ENCODE measurements at regions not wholly inside any gene's neighbourhood (a gene's known extent, or its start where the extent isn't known, plus 50 kb on each side); places are given as distances from the start of the nearest gene placed in this dataset.

- TF ChIP-seq, protein P1, sequence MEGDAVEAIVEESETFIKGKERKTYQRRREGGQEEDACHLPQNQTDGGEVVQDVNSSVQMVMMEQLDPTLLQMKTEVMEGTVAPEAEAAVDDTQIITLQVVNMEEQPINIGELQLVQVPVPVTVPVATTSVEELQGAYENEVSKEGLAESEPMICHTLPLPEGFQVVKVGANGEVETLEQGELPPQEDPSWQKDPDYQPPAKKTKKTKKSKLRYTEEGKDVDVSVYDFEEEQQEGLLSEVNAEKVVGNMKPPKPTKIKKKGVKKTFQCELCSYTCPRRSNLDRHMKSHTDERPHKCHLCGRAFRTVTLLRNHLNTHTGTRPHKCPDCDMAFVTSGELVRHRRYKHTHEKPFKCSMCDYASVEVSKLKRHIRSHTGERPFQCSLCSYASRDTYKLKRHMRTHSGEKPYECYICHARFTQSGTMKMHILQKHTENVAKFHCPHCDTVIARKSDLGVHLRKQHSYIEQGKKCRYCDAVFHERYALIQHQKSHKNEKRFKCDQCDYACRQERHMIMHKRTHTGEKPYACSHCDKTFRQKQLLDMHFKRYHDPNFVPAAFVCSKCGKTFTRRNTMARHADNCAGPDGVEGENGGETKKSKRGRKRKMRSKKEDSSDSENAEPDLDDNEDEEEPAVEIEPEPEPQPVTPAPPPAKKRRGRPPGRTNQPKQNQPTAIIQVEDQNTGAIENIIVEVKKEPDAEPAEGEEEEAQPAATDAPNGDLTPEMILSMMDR (IDR thresholded peaks at IDR 0.05) = no peak
- H3K4me1 Mint-ChIP-seq (ENCODE audit: unreplicated experiment) = peaks cover 15% of the 10 kb centered on the region
- H3K27me3 Mint-ChIP-seq (ENCODE audit: unreplicated experiment) = peaks cover 7% of the 10 kb centered on the region
- no peak overlapping the region for H3K27ac Mint-ChIP-seq (ENCODE audit: unreplicated experiment)
- no peaks in the 10 kb centered on the region for H3K9me3 Mint-ChIP-seq (ENCODE audit: unreplicated experiment)
- H3K4me3 Mint-ChIP-seq (ENCODE audit: unreplicated experiment) = no peak overlapping the region
- H3K36me3 Mint-ChIP-seq (ENCODE audit: unreplicated experiment) = no peaks in the 10 kb centered on the region
- DNase-seq (ENCODE audit: extremely low spot score, unreplicated experiment) = no peak
Measured at GRCh38 chr3:59245300-59245858, 195.6 kb upstream of the CFAP20DC start.

GRCh38 chr3:59244343-59244742, 194.5 kb upstream of the CFAP20DC start:
- no peak for DNase-seq (ENCODE audit: extremely low spot score, unreplicated experiment)
- H3K27me3 Mint-ChIP-seq (ENCODE audit: unreplicated experiment) = peaks cover 7% of the 10 kb centered on the region
- H3K4me1 Mint-ChIP-seq (ENCODE audit: unreplicated experiment) = peaks cover 15% of the 10 kb centered on the region
- TF ChIP-seq, protein P1 (IDR thresholded peaks at IDR 0.05) = no peak
- no peak overlapping the region for H3K4me3 Mint-ChIP-seq (ENCODE audit: unreplicated experiment)
- H3K9me3 Mint-ChIP-seq (ENCODE audit: unreplicated experiment) = no peaks in the 10 kb centered on the region
- H3K27ac Mint-ChIP-seq (ENCODE audit: unreplicated experiment) = no peak overlapping the region
- H3K36me3 Mint-ChIP-seq (ENCODE audit: unreplicated experiment) = no peaks in the 10 kb centered on the region

DNA sequence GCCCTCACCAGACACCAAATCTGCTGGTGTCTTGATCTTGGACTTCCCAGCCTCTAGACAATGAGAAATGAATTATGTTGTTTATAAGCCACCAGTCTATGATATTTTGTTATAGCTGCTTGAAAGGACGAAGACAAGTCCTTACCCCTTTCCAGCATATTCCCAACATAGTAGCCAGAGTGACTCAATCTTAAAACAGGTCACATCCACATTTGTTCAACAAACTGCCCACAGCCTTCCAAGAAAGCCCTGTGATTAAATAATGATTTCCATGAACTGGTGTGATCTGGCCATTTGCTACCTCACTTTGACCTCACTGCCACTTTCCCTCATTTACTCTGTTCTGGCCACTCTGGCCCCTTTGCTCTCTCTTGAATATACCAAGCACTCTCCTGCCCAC, 193.7 kb upstream of the CFAP20DC start:
- TF ChIP-seq, protein P1 (IDR thresholded peaks at IDR 0.05) = no peak
- no peak for DNase-seq (ENCODE audit: extremely low spot score, unreplicated experiment)
- Mint-ChIP-seq H3K4me3 (ENCODE audit: unreplicated experiment) (no peak overlapping the region), H3K27ac (ENCODE audit: unreplicated experiment) (no peak overlapping the region), H3K27me3 (ENCODE audit: unreplicated experiment) (peaks cover 9% of the 10 kb centered on the region), H3K36me3 (ENCODE audit: unreplicated experiment) (no peaks in the 10 kb centered on the region), H3K4me1 (ENCODE audit: unreplicated experiment) (peaks cover 15% of the 10 kb centered on the region), H3K9me3 (ENCODE audit: unreplicated experiment) (no peaks in the 10 kb centered on the region)

GRCh38 chr3:59240666-59241255, 190.9 kb upstream of the CFAP20DC start:
- no peak overlapping the region for H3K4me3 Mint-ChIP-seq (ENCODE audit: unreplicated experiment)
- DNase-seq (ENCODE audit: extremely low spot score, unreplicated experiment) = no peak
- TF ChIP-seq, protein P1 (IDR thresholded peaks at IDR 0.05) = no peak
- H3K27ac Mint-ChIP-seq (ENCODE audit: unreplicated experiment) = no peak overlapping the region
- peaks cover 7% of the 10 kb centered on the region for H3K4me1 Mint-ChIP-seq (ENCODE audit: unreplicated experiment)
- no peaks in the 10 kb centered on the region for H3K9me3 Mint-ChIP-seq (ENCODE audit: unreplicated experiment)
- no peaks in the 10 kb centered on the region for H3K36me3 Mint-ChIP-seq (ENCODE audit: unreplicated experiment)
- peaks cover 11% of the 10 kb centered on the region for H3K27me3 Mint-ChIP-seq (ENCODE audit: unreplicated experiment)

GRCh38 chr3:59237121-59237520, 187.3 kb upstream of the CFAP20DC start:
- Mint-ChIP-seq H3K4me1 (ENCODE audit: unreplicated experiment) (no peaks in the 10 kb centered on the region), H3K4me3 (ENCODE audit: unreplicated experiment) (no peak overlapping the region), H3K36me3 (ENCODE audit: unreplicated experiment) (no peaks in the 10 kb centered on the region), H3K27me3 (ENCODE audit: unreplicated experiment) (peaks cover 10% of the 10 kb centered on the region), H3K27ac (ENCODE audit: unreplicated experiment) (no peak overlapping the region), H3K9me3 (ENCODE audit: unreplicated experiment) (no peaks in the 10 kb centered on the region)
- DNase-seq (ENCODE audit: extremely low spot score, unreplicated experiment) = no peak
- TF ChIP-seq, protein P1 (IDR thresholded peaks at IDR 0.05) = no peak

All from osteocyte (in vitro differentiated cells).